Gastroesophageal sphincter (tissue), 3 donors: ENCODE measurements at regions not wholly inside any gene's neighbourhood (a gene's known extent, or its start where the extent isn't known, plus 50 kb on each side); places are given as distances from the start of the nearest gene placed in this dataset.

Experiments
- POLR2A ChIP-seq, 2 donors: fragments of 450-650 bp; IDR thresholded peaks; one replicate each; pipeline ENCODE4 v1.6.1; 2017; ENCODE audit warnings: antibody characterized with exemption in 2 of 2, mild to moderate bottlenecking in 2 of 2, moderate library complexity in 1 of 2
- TF ChIP-seq, protein P1 (sequence below), 4 experiments: fragments of 200-600 bp in 2 of 4; fragments of 450-650 bp in 2 of 4; sonication (generic) in 1 of 4; IDR thresholded peaks; one replicate each; pipeline ENCODE4 v1.5.1; 2017 to 2019; ENCODE audit warnings: antibody characterized with exemption in 4 of 4, mild to moderate bottlenecking in 2 of 4, moderate library complexity in 2 of 4

DNA sequence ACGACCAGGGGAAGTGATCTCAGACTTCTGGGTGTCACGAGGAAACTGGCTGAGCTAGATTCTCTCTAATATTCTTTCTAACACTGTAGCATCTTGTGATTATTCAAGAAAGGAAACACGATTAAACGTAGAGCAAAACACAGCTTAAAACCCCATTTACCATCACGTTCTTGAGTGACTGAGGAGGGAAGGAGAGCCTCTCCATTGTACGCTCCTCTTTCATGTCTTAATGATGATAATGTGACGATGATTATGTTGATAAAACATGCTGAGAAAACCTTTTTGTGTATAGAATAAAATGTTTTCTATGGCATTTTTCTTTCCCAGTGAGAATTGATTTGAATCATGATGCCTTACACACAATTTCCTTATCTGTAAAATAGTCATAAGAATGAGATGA is 705.6 kb upstream of the ID2 start:
- TF ChIP-seq, protein P1, sequence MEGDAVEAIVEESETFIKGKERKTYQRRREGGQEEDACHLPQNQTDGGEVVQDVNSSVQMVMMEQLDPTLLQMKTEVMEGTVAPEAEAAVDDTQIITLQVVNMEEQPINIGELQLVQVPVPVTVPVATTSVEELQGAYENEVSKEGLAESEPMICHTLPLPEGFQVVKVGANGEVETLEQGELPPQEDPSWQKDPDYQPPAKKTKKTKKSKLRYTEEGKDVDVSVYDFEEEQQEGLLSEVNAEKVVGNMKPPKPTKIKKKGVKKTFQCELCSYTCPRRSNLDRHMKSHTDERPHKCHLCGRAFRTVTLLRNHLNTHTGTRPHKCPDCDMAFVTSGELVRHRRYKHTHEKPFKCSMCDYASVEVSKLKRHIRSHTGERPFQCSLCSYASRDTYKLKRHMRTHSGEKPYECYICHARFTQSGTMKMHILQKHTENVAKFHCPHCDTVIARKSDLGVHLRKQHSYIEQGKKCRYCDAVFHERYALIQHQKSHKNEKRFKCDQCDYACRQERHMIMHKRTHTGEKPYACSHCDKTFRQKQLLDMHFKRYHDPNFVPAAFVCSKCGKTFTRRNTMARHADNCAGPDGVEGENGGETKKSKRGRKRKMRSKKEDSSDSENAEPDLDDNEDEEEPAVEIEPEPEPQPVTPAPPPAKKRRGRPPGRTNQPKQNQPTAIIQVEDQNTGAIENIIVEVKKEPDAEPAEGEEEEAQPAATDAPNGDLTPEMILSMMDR (IDR thresholded peaks at IDR 0.05): no peak
- no peak for TF ChIP-seq POLR2A (IDR thresholded peaks at IDR 0.05)
